Forelimb muscle (tissue), 1 donor: ENCODE measurements at regions not wholly inside any gene's neighbourhood (a gene's known extent, or its start where the extent isn't known, plus 50 kb on each side); places are given as distances from the start of the nearest gene placed in this dataset.

Experiments
- DNase-seq: peaks from one replicate; pipeline ENCODE4 v3.0.0-alpha.2; 2013; ENCODE audit warnings: low read depth

GRCh38 chr14:36465178-36465577 is 54.9 kb downstream of the NKX2-1 start:
- DNase-seq, result no peak

GRCh38 chr14:36462890-36463289 is 57.1 kb downstream of the NKX2-1 start:
- DNase-seq, result no peak

GRCh38 chr14:36455241-36455627 is 64.8 kb downstream of the NKX2-1 start:
- DNase-seq, result no peak

DNA sequence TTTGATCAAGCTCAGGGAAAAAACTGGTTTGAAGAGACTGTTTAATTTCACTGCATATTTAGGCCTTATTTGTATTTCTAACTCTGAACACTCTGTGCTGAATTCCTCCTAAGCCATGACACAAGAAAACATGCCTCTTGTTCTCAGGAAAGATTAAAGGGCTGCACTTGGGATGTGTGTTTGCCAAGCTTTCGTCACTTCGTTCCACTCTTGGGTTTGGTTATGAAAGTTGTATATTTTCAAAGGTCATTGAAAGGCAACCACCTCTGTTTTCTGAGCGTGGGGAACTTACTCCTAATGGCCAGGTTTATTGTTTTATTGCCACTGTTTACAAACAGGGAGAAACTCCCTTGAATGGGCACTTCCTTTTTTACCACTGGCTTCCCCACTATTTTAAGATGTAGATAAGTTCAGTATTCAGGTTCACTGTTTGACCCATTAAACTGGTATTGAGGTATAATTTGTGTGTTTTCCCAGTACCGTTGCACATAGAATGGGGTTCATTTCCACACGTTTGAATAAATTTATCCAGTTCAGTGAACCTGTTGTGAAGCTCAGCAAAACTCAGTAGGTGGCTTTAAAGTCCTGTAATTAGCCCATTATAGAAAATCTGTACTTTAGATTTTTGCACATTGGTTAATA is 65.3 kb downstream of the NKX2-1 start:
- no peak for DNase-seq

GRCh38 chr14:36452860-36453259 is 67.2 kb downstream of the NKX2-1 start:
- DNase-seq, result no peak

- DNase-seq, result no peak
These were observed 68.5 kb downstream of the NKX2-1 start for GRCh38 chr14:36451310-36452065.

DNA sequence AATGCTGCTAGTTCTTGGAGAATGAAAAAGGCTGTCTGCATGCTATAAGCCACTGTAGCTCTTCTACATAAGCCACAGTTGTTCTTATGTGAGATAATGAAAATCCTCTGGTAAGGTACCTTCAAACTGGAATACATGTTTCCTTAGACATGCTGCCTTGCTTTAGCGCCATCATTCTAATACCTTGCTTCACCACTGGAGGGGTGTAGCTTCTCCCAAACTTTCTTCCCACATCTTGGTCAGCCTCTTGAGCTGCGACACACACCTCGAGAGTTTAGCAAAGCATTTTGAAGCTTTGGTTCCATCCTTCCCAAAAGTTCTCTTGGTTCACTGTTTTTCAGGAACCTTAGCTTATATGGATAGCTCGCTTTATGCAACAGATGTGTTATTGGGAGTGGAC is 69.5 kb downstream of the NKX2-1 start:
- no peak for DNase-seq

DNA sequence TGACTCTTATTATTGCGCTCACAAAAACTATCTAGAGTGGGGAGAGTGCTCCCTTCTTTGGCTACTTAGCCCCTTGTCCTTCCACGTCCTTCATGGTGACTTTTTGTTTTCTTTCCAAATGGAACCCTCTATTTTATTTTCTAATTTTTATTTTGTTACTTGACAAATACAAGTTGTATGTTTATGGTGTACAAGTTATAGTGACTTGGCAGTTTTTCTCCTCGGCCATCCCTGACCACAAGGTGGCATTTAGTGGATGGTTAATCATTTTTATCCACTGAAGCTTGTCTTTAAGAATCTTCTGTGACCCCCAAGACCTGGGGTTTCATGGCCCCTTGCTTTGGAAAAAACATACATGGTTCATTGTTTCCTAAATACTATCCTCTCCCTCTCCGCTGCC is 70.1 kb downstream of the NKX2-1 start:
- DNase-seq, result no peak

DNA sequence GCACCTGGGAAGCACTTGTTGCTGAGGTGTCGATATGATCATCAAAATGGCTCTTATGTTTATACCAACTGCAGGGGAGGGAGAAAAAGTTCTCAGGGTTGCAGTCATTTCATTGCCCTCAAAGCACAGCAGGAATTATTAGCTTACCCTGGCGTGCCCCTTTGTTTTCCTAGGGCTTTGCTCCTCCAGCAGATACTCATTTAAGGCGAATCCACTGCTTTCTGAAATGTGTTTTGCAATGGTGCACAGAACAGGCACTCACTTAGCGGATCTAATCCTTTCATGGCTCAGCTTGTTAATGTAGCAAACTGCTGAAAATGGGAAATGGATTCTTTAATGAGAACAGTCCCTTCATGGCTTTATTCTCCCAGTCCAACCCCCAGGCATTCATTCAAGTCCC is 76.7 kb downstream of the NKX2-1 start:
- DNase-seq, result no peak

DNA sequence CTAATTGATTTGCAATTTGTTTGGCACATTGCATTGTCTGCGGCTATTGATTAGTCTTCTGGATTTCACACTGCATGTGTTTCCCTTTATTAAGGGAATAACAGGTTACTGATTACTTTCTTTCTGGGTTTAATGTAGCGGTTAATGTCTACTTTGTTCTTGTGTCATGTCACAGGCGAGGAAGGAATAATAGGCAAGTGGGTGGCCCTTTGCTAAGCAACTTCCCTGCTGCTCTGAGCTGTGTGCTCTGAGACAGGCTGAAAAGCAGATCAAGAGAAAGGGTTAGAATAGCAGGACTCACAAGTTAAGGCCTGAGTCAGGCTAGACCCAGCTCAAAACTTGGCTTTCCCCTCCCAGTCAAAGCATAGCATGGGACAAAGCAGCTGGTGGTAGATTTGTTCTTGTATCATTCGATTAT is 77.2 kb downstream of the NKX2-1 start:
- DNase-seq, result no peak

GRCh38 chr14:36441283-36441682 is 78.7 kb downstream of the NKX2-1 start:
- no peak for DNase-seq

- no peak for DNase-seq
These were observed 80.3 kb downstream of the NKX2-1 start for GRCh38 chr14:36439766-36440165.

DNA sequence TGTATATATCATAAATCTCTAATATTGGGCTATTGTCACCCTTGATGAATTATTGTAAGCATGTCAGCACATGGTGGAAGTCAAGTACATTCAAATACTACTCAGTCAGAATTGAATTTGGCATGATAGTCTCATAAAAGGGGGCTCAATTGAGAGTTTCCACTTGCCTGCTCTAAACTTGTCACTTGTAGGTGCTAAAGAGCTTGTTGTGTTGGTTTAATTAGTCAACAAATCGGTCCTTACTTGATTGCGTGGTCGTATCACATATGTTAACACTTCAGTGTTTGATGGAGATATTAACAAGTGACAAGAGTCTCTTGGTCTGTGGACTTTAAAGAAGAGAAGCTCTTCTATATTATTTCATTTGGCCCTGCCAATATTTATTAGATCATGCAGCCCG is 81.1 kb downstream of the NKX2-1 start:
- no peak for DNase-seq

- DNase-seq, result no peak
These were observed 89.4 kb downstream of the NKX2-1 start for GRCh38 chr14:36430662-36431084.

- DNase-seq, result no peak
These were observed 89.9 kb downstream of the NKX2-1 start for GRCh38 chr14:36430169-36430568.

- DNase-seq, result no peak
These were observed 90.3 kb downstream of the NKX2-1 start for GRCh38 chr14:36429692-36430091.

GRCh38 chr14:36428350-36428749 is 91.7 kb downstream of the NKX2-1 start:
- no peak for DNase-seq

- no peak for DNase-seq
These were observed 93.2 kb downstream of the NKX2-1 start for GRCh38 chr14:36426836-36427235.

- no peak for DNase-seq
These were observed 93.9 kb downstream of the NKX2-1 start for GRCh38 chr14:36426113-36426512.

GRCh38 chr14:36424478-36425102 is 95.4 kb downstream of the NKX2-1 start:
- no peak for DNase-seq

- DNase-seq, result no peak
These were observed 96.6 kb downstream of the NKX2-1 start for GRCh38 chr14:36423430-36423829.

DNA sequence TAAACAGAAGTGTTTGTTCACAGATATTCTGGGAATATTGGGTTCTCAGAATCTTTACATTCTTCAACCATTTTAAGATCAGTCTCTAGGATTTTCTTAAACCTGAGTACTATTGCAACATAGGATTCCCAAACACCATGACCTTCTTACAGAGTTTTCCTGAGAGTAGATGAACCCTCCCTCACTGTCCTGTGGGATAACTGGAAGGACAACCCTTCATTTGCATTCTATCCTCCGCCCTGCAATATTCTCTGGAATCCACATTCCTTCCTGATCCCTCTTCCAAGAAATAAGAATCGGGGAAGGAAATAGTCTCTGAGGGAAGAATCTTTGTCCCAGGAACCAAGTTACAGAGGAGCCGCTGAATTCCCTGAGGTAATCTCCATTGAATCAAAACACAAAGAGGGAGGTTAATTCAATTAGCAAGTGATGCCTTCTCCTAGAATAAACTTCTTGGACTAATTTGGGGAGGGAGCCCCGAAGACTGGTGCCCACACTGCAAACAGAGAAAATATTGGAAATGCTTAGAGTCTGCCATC is 99.8 kb upstream of the MBIP start:
- no peak for DNase-seq

GRCh38 chr14:36418937-36419336 is 98.5 kb upstream of the MBIP start:
- DNase-seq, result no peak
